A549 (cell line): ENCODE measurements at regions not wholly inside any gene's neighbourhood (a gene's known extent, or its start where the extent isn't known, plus 50 kb on each side); places are given as distances from the start of the nearest gene placed in this dataset.

Experiments used
- CEBPB ChIP-seq, 2 experiments: fragments of >200 bp in 1 of 2; sonication (Bioruptor Twin) in 1 of 2; formaldehyde crosslinking in 1 of 2; IDR thresholded peaks; 2 replicates each; pipeline ENCODE4 v1.6.1; 2012 to 2016
- CTCF ChIP-seq: fragments of >200 bp; sonication (Bioruptor Twin); formaldehyde crosslinking; IDR thresholded peaks from 3 replicates; pipeline ENCODE4 v1.5.1; 2016
- EHMT2 ChIP-seq: fragments of 200-600 bp; sonication (generic); IDR thresholded peaks from 2 replicates; pipeline ENCODE4 v1.6.1; 2016; ENCODE audit warnings: antibody characterized with exemption, low read depth, mild to moderate bottlenecking, moderate library complexity
- EP300 ChIP-seq, 2 experiments: fragments of >200 bp; sonication (Bioruptor Twin); formaldehyde crosslinking; IDR thresholded peaks; 2 replicates in 1 of 2; 3 replicates in 1 of 2; pipeline ENCODE4 v1.6.1; 2016 to 2017
- POLR2A ChIP-seq: IDR thresholded peaks from 2 replicates; pipeline ENCODE4 v1.6.1; 2012; ENCODE audit warnings: mild to moderate bottlenecking, low read length
- REST ChIP-seq: fragments of 200-600 bp; sonication (generic); IDR thresholded peaks from 2 replicates; pipeline ENCODE4 v1.6.1; 2016; ENCODE audit warnings: antibody characterized with exemption, mild to moderate bottlenecking, moderate library complexity
- RNF2 ChIP-seq: fragments of 200-600 bp; sonication (generic); IDR thresholded peaks from 2 replicates; pipeline ENCODE4 v1.6.1; 2016; ENCODE audit warnings: low read depth, mild to moderate bottlenecking, antibody characterized with exemption, moderate library complexity, borderline replicate concordance
- SMC3 ChIP-seq: fragments of >200 bp; sonication (Bioruptor Twin); formaldehyde crosslinking; IDR thresholded peaks from 3 replicates; pipeline ENCODE4 v1.6.1; 2018; ENCODE audit warnings: inconsistent platforms
- ZFP36 ChIP-seq: fragments of 450-650 bp; IDR thresholded peaks from 2 replicates; pipeline ENCODE4 v1.6.1; 2014; ENCODE audit warnings: borderline replicate concordance; ENCODE audit not compliant: partially characterized antibody

- TF ChIP-seq EP300 (IDR thresholded peaks at IDR 0.05), result no peak
- TF ChIP-seq CTCF, result no peak
- TF ChIP-seq CEBPB (IDR thresholded peaks at IDR 0.05), result no peak
- TF ChIP-seq REST, result no peak
- no peak for TF ChIP-seq SMC3
- TF ChIP-seq ZFP36, result no peak
- no peak for TF ChIP-seq RNF2
- no peak for TF ChIP-seq POLR2A
- TF ChIP-seq EHMT2, result no peak
Observed at GRCh38 chr4:4735136-4735750, 124.2 kb upstream of the MSX1 start.
